Naive thymus-derived CD4-positive, alpha-beta T cell (primary cell): ENCODE measurements at regions not wholly inside any gene's neighbourhood (a gene's known extent, or its start where the extent isn't known, plus 50 kb on each side); places are given as distances from the start of the nearest gene placed in this dataset.
"Not testable (repeated sequence)": the region's sequence is repeated elsewhere in the genome, so short reads cannot be mapped to it uniquely, and the experiment has no call there.

Source experiments
- ATAC-seq: fragments of 150-1000 bp; cut with Tn5 transposase; 2 replicates; pipeline ENCODE4 v1.10.0; 2021; ENCODE audit warnings: mild to moderate bottlenecking, moderate library complexity
- CTCF ChIA-PET: fragments of 350-600 bp; sonication (Branson Sonifier 250); formaldehyde crosslinking; loops from one replicate; lab custom pipeline; 2021; ENCODE audit warnings: antibody characterized with exemption; lab: Charles Lee
- POLR2A ChIA-PET: fragments of 350-600 bp; sonication (Branson Sonifier 250); formaldehyde crosslinking; loops from one replicate; lab custom pipeline; 2021; ENCODE audit warnings: antibody characterized with exemption, inconsistent platforms; lab: Charles Lee
- DNase-seq, 9 donors: peaks; one replicate each; pipeline versions ENCODE4 v3.0.0 to v3.0.0-alpha.2; 2020 to 2022; ENCODE audit warnings: mixed read lengths in 1 of 9
- H3K27ac ChIP-seq: one replicate; pipeline ENCODE4 v1.7.0; 2013; ENCODE audit warnings: mild to moderate bottlenecking, low read depth, low read length, moderate library complexity
- H3K27me3 ChIP-seq, 2 donors: one replicate each; pipeline ENCODE4 v1.7.0; 2013; ENCODE audit warnings: low read length in 2 of 2, mild to moderate bottlenecking in 2 of 2, moderate library complexity in 2 of 2; ENCODE audit not compliant: control insufficient read depth in 2 of 2, insufficient read depth in 2 of 2
- H3K36me3 ChIP-seq, 3 experiments: 1 replicate in 2 of 3; 2 replicates in 1 of 3; pipeline ENCODE4 v1.7.0; 2013; ENCODE audit warnings: low read length in 3 of 3, mild to moderate bottlenecking in 3 of 3, moderate library complexity in 1 of 3; ENCODE audit not compliant: insufficient read depth in 3 of 3, control insufficient read depth in 2 of 3
- H3K4me1 ChIP-seq, 2 donors: one replicate each; pipeline ENCODE4 v1.7.0; 2013; ENCODE audit warnings: low read length in 2 of 2, mild to moderate bottlenecking in 2 of 2, moderate library complexity in 1 of 2; ENCODE audit not compliant: control insufficient read depth in 2 of 2, insufficient read depth in 2 of 2
- H3K4me3 ChIP-seq: 2 replicates; pipeline ENCODE4 v1.7.0; 2013; ENCODE audit warnings: mild to moderate bottlenecking, low read length
- H3K9me3 ChIP-seq, 3 experiments: 1 replicate in 2 of 3; 2 replicates in 1 of 3; pipeline ENCODE4 v1.7.0; 2013; ENCODE audit warnings: low read length in 3 of 3; ENCODE audit not compliant: control insufficient read depth in 2 of 3
- H3K27ac Mint-ChIP-seq, 9 donors: one replicate each; pipeline ENCODE4 v1.8.0; 2020 to 2022; ENCODE audit warnings: mixed read lengths in 9 of 9, mild to moderate bottlenecking in 8 of 9, moderate library complexity in 5 of 9, inconsistent platforms in 2 of 9
- H3K27me3 Mint-ChIP-seq, 5 donors: one replicate each; pipeline ENCODE4 v1.8.0; 2021 to 2022; ENCODE audit warnings: mixed read lengths in 5 of 5, mild to moderate bottlenecking in 1 of 5
- H3K36me3 Mint-ChIP-seq, 5 donors: one replicate each; pipeline ENCODE4 v1.8.0; 2020 to 2022; ENCODE audit warnings: mixed read lengths in 5 of 5, mild to moderate bottlenecking in 3 of 5, inconsistent platforms in 1 of 5
- H3K4me1 Mint-ChIP-seq, 7 donors: one replicate each; pipeline ENCODE4 v1.8.0; 2020 to 2022; ENCODE audit warnings: mixed read lengths in 7 of 7, mild to moderate bottlenecking in 3 of 7, inconsistent platforms in 1 of 7
- H3K4me3 Mint-ChIP-seq, 10 donors: one replicate each; pipeline ENCODE4 v1.8.0; 2020 to 2022; ENCODE audit warnings: mild to moderate bottlenecking in 10 of 10, mixed read lengths in 10 of 10, moderate library complexity in 6 of 10, inconsistent platforms in 2 of 10
- H3K9me3 Mint-ChIP-seq, 11 donors: one replicate each; pipeline ENCODE4 v1.8.0; 2020 to 2022; ENCODE audit warnings: mixed read lengths in 11 of 11, mild to moderate bottlenecking in 4 of 11, inconsistent platforms in 1 of 11, moderate library complexity in 1 of 11
- intact Hi-C, 2 donors: fragments of 100-400 bp; cut with micrococcal nuclease; formaldehyde crosslinking; loops; one replicate each; pipeline ENCODE4 v1.15.1; 2023

- Mint-ChIP-seq H3K27me3 (no peaks in the 10 kb centered on the region), H3K9me3 (peaks cover 0 to 19% (median 7%) of the 10 kb centered on the region in 11 donors), H3K27ac (no peak overlapping the region), H3K36me3 (peaks cover 3 to 13% (median 7%) of the 10 kb centered on the region in 5 donors), H3K4me1 (peaks cover 20 to 60% (median 37%) of the 10 kb centered on the region in 7 donors), H3K4me3 (no peak overlapping the region)
- CTCF ChIA-PET: no interaction called here
- Histone ChIP-seq H3K27me3 (no peaks in the 10 kb centered on the region), H3K9me3 (no peaks in the 10 kb centered on the region), H3K4me3 (no peak overlapping the region), H3K36me3 (no peaks in the 10 kb centered on the region), H3K4me1 (peaks cover 19 to 23% of the 10 kb centered on the region in 2 donors), H3K27ac (no peak overlapping the region)
- POLR2A ChIA-PET: no interaction called here
- ATAC-seq (no peak), DNase-seq (no peak)
- intact Hi-C loops: no loop called here
These were observed 149.1 kb upstream of the LMCD1 start for GRCh38 chr3:8352475-8352874.

DNA sequence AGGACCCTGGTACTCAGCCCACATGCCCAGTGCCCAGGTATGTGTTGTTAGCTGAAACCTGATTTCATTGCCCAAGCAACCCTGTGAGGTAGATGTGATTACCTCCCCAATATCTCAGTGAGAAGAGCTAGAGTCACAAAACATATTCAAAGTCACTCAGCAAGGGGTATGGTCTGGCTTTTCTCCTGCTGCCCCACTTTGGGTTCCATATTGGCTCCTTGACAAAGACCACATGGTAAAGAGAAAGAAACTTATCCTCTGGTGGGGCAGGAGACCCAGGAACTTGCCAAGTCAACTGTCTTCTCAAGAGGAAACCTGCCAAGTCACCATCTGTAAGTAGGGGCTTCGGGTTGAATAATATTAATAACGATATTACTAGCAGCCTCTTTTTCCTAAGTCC lies 148.3 kb upstream of the LMCD1 start:
- peaks cover 3 to 21% (median 11%) of the 10 kb centered on the region in 11 donors for H3K9me3 Mint-ChIP-seq
- intact Hi-C loops: no loop called here
- H3K36me3 Mint-ChIP-seq: peaks cover 3 to 21% (median 9%) of the 10 kb centered on the region in 5 donors
- CTCF ChIA-PET: no interaction called here
- POLR2A ChIA-PET: no interaction called here
- no peak for ATAC-seq
- H3K9me3 ChIP-seq: no peaks in the 10 kb centered on the region
- H3K27me3 ChIP-seq: no peaks in the 10 kb centered on the region
- H3K4me3 ChIP-seq: no peak overlapping the region
- DNase-seq: no peak
- no peak overlapping the region for H3K4me3 Mint-ChIP-seq
- peaks cover 25 to 69% (median 45%) of the 10 kb centered on the region in 7 donors for H3K4me1 Mint-ChIP-seq
- H3K4me1 ChIP-seq: peaks cover 27 to 32% of the 10 kb centered on the region in 2 donors
- no peaks in the 10 kb centered on the region for H3K36me3 ChIP-seq
- H3K27ac Mint-ChIP-seq: peak overlapping the region in 1 of 9 donors; percentile 11
- H3K27ac ChIP-seq: no peak overlapping the region
- H3K27me3 Mint-ChIP-seq: no peaks in the 10 kb centered on the region

DNA sequence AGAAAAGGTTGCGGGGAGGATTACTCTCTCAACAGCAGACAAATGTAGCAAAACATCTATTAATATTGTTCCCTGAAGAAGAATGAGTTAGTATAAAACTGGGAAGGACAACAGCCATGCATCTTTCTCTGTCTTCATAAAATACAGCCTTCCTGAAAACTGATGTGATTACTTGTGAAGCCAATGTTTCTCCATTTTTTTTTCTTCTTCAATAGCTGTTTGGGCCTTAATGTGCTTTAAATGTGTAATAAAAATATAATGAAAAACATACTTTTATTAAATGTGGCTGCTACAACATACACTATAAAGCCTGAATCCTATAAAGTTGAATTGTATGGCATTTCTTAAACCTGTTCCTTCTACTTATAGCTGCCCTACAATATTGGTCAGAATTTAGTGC lies 146.3 kb upstream of the LMCD1 start:
- Histone ChIP-seq H3K4me1 (peaks cover 32 to 35% of the 10 kb centered on the region in 2 donors), H3K27ac (no peak overlapping the region), H3K36me3 (no peaks in the 10 kb centered on the region), H3K9me3 (peaks cover 0 to 3% (median 0%) of the 10 kb centered on the region in 3 experiments), H3K27me3 (no peaks in the 10 kb centered on the region), H3K4me3 (no peak overlapping the region)
- DNase-seq (no peak), ATAC-seq (no peak)
- Mint-ChIP-seq H3K27me3 (no peaks in the 10 kb centered on the region), H3K36me3 (peaks cover 9 to 31% (median 15%) of the 10 kb centered on the region in 5 donors), H3K27ac (peak overlapping the region in 5 of 9 donors; percentile 0 to 89 (median 80)), H3K9me3 (peaks cover 2 to 38% (median 18%) of the 10 kb centered on the region in 11 donors), H3K4me3 (peak overlapping the region in 4 of 10 donors; percentile 2 to 70 (median 22)), H3K4me1 (peaks cover 25 to 81% (median 59%) of the 10 kb centered on the region in 7 donors)
- intact Hi-C loops: loop anchor here in 1 of 2 donors (5.0 kb wide), 1 partner anchor 478 kb away; no protein-coding TSS in a partner anchor
- ChIA-PET POLR2A (interaction anchor here (0.9 to 1.1 kb wide), 2 partner anchors 9 to 60 kb away, joined by 3 read pairs; no protein-coding TSS in a partner anchor), CTCF (interaction anchor here (0.7 kb wide), 1 partner anchor 9 kb away, joined by 4 read pairs; no protein-coding TSS in a partner anchor)

- not testable (repeated sequence) for H3K27me3 ChIP-seq, H3K36me3 ChIP-seq, H3K27ac ChIP-seq, H3K9me3 ChIP-seq, H3K27me3 Mint-ChIP-seq, ATAC-seq, H3K4me3 ChIP-seq, DNase-seq
- H3K4me1 Mint-ChIP-seq: peaks cover 25 to 80% (median 60%) of the 10 kb centered on the region in 7 donors
- ChIA-PET POLR2A (interaction anchor here (0.8 to 1.1 kb wide), 2 partner anchors 10 to 27 kb away, joined by 3 read pairs; no protein-coding TSS in a partner anchor), CTCF (interaction anchor here (0.7 to 2.5 kb wide), 3 partner anchors 8 to 61 kb away, joined by 4 to 9 read pairs (median 4); no protein-coding TSS in a partner anchor)
- H3K4me3 Mint-ChIP-seq: peak overlapping the region in 6 of 10 donors; percentile 2 to 78 (median 66)
- H3K9me3 Mint-ChIP-seq: peaks cover 2 to 40% (median 23%) of the 10 kb centered on the region in 11 donors
- H3K36me3 Mint-ChIP-seq: peaks cover 9 to 35% (median 21%) of the 10 kb centered on the region in 5 donors
- H3K4me1 ChIP-seq: peaks cover 32 to 35% of the 10 kb centered on the region in 2 donors
- H3K27ac Mint-ChIP-seq: peak overlapping the region; percentile 80 to 95 (median 90)
- intact Hi-C loops: loop anchor here in 1 of 2 donors (2.0 to 5.0 kb wide), 3 partner anchors 19 to 479 kb away; no protein-coding TSS in a partner anchor
These were observed 145.6 kb upstream of the LMCD1 start for GRCh38 chr3:8356066-8356465.

GRCh38 chr3:8357859-8358258 lies 143.8 kb upstream of the LMCD1 start:
- peaks cover 25 to 70% (median 66%) of the 10 kb centered on the region in 7 donors for H3K4me1 Mint-ChIP-seq
- H3K27ac Mint-ChIP-seq: peak overlapping the region; percentile 80 to 95 (median 90)
- Histone ChIP-seq H3K27me3 (no peaks in the 10 kb centered on the region), H3K36me3 (no peaks in the 10 kb centered on the region), H3K9me3 (peaks cover 0 to 3% (median 0%) of the 10 kb centered on the region in 3 experiments), H3K4me1 (peaks cover 32 to 35% of the 10 kb centered on the region in 2 donors), H3K27ac (peak overlapping the region; percentile 74), H3K4me3 (peak overlapping the region; percentile 31)
- H3K9me3 Mint-ChIP-seq: peaks cover 0 to 46% (median 25%) of the 10 kb centered on the region in 11 donors
- H3K4me3 Mint-ChIP-seq: peak overlapping the region in 9 of 10 donors; percentile 29 to 78 (median 64)
- H3K27me3 Mint-ChIP-seq: peaks cover 0 to 3% (median 0%) of the 10 kb centered on the region in 5 donors
- intact Hi-C loops: loop anchor here in 1 of 2 donors (1.0 to 5.0 kb wide), 6 partner anchors 21 to 481 kb away; partner anchors contain the start of gene LMCD1
- DNase-seq (no peak), ATAC-seq (no peak)
- H3K36me3 Mint-ChIP-seq: peaks cover 12 to 40% (median 20%) of the 10 kb centered on the region in 5 donors
- ChIA-PET POLR2A (interaction anchor here (1.0 to 1.3 kb wide), 4 partner anchors 10 to 59 kb away, joined by 3 to 4 read pairs (median 4); no protein-coding TSS in a partner anchor), CTCF (interaction anchor here (2.5 kb wide), 1 partner anchor 60 kb away, joined by 9 read pairs; no protein-coding TSS in a partner anchor)

GRCh38 chr3:8359133-8359532 lies 142.5 kb upstream of the LMCD1 start:
- Mint-ChIP-seq H3K27me3 (peaks cover 0 to 6% (median 0%) of the 10 kb centered on the region in 5 donors), H3K4me1 (peaks cover 24 to 64% (median 58%) of the 10 kb centered on the region in 7 donors), H3K9me3 (peaks cover 0 to 50% (median 27%) of the 10 kb centered on the region in 11 donors), H3K27ac (peak overlapping the region; percentile 19 to 81 (median 71)), H3K4me3 (peak overlapping the region in 4 of 10 donors; percentile 17 to 70 (median 35)), H3K36me3 (peaks cover 12 to 40% (median 19%) of the 10 kb centered on the region in 5 donors)
- ChIA-PET POLR2A (interaction anchor here (0.8 kb wide), 1 partner anchor 1034 kb away, joined by 3 read pairs; no protein-coding TSS in a partner anchor), CTCF (interaction anchor here (0.7 kb wide), 1 partner anchor 27 kb away, joined by 3 read pairs; no protein-coding TSS in a partner anchor)
- DNase-seq (no peak), ATAC-seq (no peak)
- intact Hi-C loops: loop anchor here in 1 of 2 donors (5.0 kb wide), 1 partner anchor 482 kb away; no protein-coding TSS in a partner anchor
- peaks cover 32 to 35% of the 10 kb centered on the region in 2 donors for H3K4me1 ChIP-seq
- H3K27ac ChIP-seq: no peak overlapping the region
- H3K9me3 ChIP-seq: peaks cover 0 to 3% (median 0%) of the 10 kb centered on the region in 3 experiments
- H3K27me3 ChIP-seq: no peaks in the 10 kb centered on the region
- no peak overlapping the region for H3K4me3 ChIP-seq
- no peaks in the 10 kb centered on the region for H3K36me3 ChIP-seq
